GM12878 (cell line): ENCODE measurements at regions not wholly inside any gene's neighbourhood (a gene's known extent, or its start where the extent isn't known, plus 50 kb on each side); places are given as distances from the start of the nearest gene placed in this dataset.

Experiments
- ATAC-seq: fragments of 200-7000 bp; cut with Tn5 transposase; 3 replicates; pipeline ENCODE4 v1.9.1; 2020; ENCODE audit warnings: mild to moderate bottlenecking, moderate library complexity
- BruUV-seq: library from RNA; stranded (reverse); fragments of 400-500 nt; replicated peaks from 2 replicates; lab custom pipeline; 2021; lab: Mats Ljungman, UMichigan
- CTCF ChIA-PET: fragments of 300-600 bp; sonication (Branson Sonifier 250); formaldehyde crosslinking; extraction: SDS; loops from one replicate; lab custom pipeline; 2021; ENCODE audit warnings: inconsistent platforms; lab: Yijun Ruan, JAX
- POLR2A ChIA-PET: fragments of 350-600 bp; formaldehyde crosslinking; extraction: SDS; loops from one replicate; lab custom pipeline; 2021; ENCODE audit warnings: inconsistent platforms; lab: Charles Lee
- RAD21 ChIA-PET: fragments of 300-600 bp; sonication (Branson Sonifier 250); formaldehyde crosslinking; loops from one replicate; lab custom pipeline; 2023; ENCODE audit warnings: antibody characterized with exemption; ENCODE audit not compliant: unreplicated experiment; lab: Charles Lee
- SMC1A ChIA-PET: fragments of 300-600 bp; sonication (Branson Sonifier 250); formaldehyde crosslinking; loops from one replicate; lab custom pipeline; 2023; ENCODE audit not compliant: unreplicated experiment, uncharacterized antibody; lab: Charles Lee
- DNase-seq: peaks from one replicate; pipeline ENCODE4 v3.0.0-alpha.2; 2011; ENCODE audit warnings: low read depth, low spot score
- FAIRE-seq: peaks from 3 replicates; lab custom pipeline; 2011; peaks lifted over from hg19 to GRCh38; lab: Jason Lieb, UNC
- H2AFZ ChIP-seq: 2 replicates; pipeline ENCODE4 v1.6.0; 2011; ENCODE audit warnings: low read depth, low read length, control low read depth; ENCODE audit not compliant: control insufficient read depth
- H3K27ac ChIP-seq: 2 replicates; pipeline ENCODE4 v1.5.1; 2011; ENCODE audit warnings: control low read depth; ENCODE audit not compliant: control insufficient read depth, insufficient read depth
- H3K27me3 ChIP-seq, 2 experiments: replicated peaks in 1 of 2; 2 replicates each; pipeline versions ENCODE4 v1.6.0 to v1.6.1; 2011; ENCODE audit warnings: low read length in 1 of 2; ENCODE audit not compliant: control insufficient read depth in 2 of 2, insufficient read depth in 2 of 2
- H3K36me3 ChIP-seq, 2 experiments: 2 replicates each; pipeline ENCODE4 v1.5.1; 2011; ENCODE audit warnings: low read length in 1 of 2; ENCODE audit not compliant: control insufficient read depth in 2 of 2, insufficient read depth in 2 of 2
- H3K4me1 ChIP-seq: 2 replicates; pipeline ENCODE4 v1.6.1; 2011; ENCODE audit warnings: mild to moderate bottlenecking, low read length, moderate library complexity, mixed read lengths; ENCODE audit not compliant: control insufficient read depth, insufficient read depth
- H3K4me2 ChIP-seq: 2 replicates; pipeline ENCODE4 v1.6.0; 2011; ENCODE audit warnings: control low read depth; ENCODE audit not compliant: control insufficient read depth, insufficient read depth
- H3K4me3 ChIP-seq: fragments of 200-600 bp; sonication (generic); 2 replicates; pipeline ENCODE4 v1.5.1; 2016
- H3K79me2 ChIP-seq: 2 replicates; pipeline ENCODE4 v1.6.0; 2011; ENCODE audit warnings: low read length; ENCODE audit not compliant: control insufficient read depth, insufficient read depth
- H3K9ac ChIP-seq: 2 replicates; pipeline ENCODE4 v1.8.0; 2011; ENCODE audit warnings: low read length, control low read depth, mixed read lengths; ENCODE audit not compliant: control insufficient read depth, insufficient read depth
- H3K9me3 ChIP-seq: replicated peaks from 3 replicates; pipeline ENCODE4 v1.5.1; 2011; ENCODE audit warnings: mild to moderate bottlenecking, low read length; ENCODE audit not compliant: control insufficient read depth, insufficient read depth
- H4K20me1 ChIP-seq: 2 replicates; pipeline ENCODE4 v1.6.0; 2011; ENCODE audit not compliant: control insufficient read depth, insufficient read depth
- BCL11A ChIP-seq: IDR thresholded peaks from 2 replicates; pipeline ENCODE4 v1.6.1; 2011; ENCODE audit warnings: low read depth, low read length
- CBFB ChIP-seq: IDR thresholded peaks from 2 replicates; pipeline ENCODE4 v1.6.1; 2016; ENCODE audit warnings: antibody characterized with exemption, low read depth
- EED ChIP-seq: sonication (generic); IDR thresholded peaks from 2 replicates; pipeline ENCODE4 v1.6.1; 2016; ENCODE audit warnings: antibody characterized with exemption, low read depth
- ETV6 ChIP-seq, 2 experiments: fragments of 450-650 bp in 1 of 2; IDR thresholded peaks in 1 of 2; conservative IDR thresholded peaks in 1 of 2; 2 replicates each; pipeline ENCODE4 v1.6.1; 2014; ENCODE audit warnings: antibody characterized with exemption in 1 of 2, borderline replicate concordance in 1 of 2, low read depth in 1 of 2, mild to moderate bottlenecking in 1 of 2, moderate library complexity in 1 of 2
- IKZF2 ChIP-seq, 2 experiments: fragments of 450-650 bp; IDR thresholded peaks; 2 replicates each; pipeline ENCODE4 v1.6.1; 2017; ENCODE audit warnings: mild to moderate bottlenecking in 2 of 2, moderate library complexity in 2 of 2
- IRF4 ChIP-seq: IDR thresholded peaks from 2 replicates; pipeline ENCODE4 v1.6.1; 2011; ENCODE audit warnings: low read depth, low read length
- JUNB ChIP-seq: IDR thresholded peaks from 2 replicates; pipeline ENCODE4 v1.6.1; 2016; ENCODE audit warnings: antibody characterized with exemption, mild to moderate bottlenecking
- MEF2A ChIP-seq: IDR thresholded peaks from 2 replicates; pipeline ENCODE4 v1.6.1; 2011; ENCODE audit warnings: low read depth, mild to moderate bottlenecking, low read length, moderate library complexity; ENCODE audit not compliant: insufficient read depth
- NFIC ChIP-seq: IDR thresholded peaks from 2 replicates; pipeline ENCODE4 v1.6.1; 2012; ENCODE audit warnings: low read depth, mild to moderate bottlenecking, inconsistent platforms, low read length, moderate library complexity
- NR2F1 ChIP-seq: fragments of 450-650 bp; conservative IDR thresholded peaks from 2 replicates; pipeline ENCODE4 v1.6.1; 2017; ENCODE audit warnings: mild to moderate bottlenecking
- RUNX3 ChIP-seq: IDR thresholded peaks from 2 replicates; pipeline ENCODE4 v1.6.1; 2012; ENCODE audit warnings: low read length, inconsistent platforms
- STAT1 ChIP-seq: fragments of 450-650 bp; conservative IDR thresholded peaks from 2 replicates; pipeline ENCODE4 v1.6.1; 2014; ENCODE audit warnings: antibody characterized with exemption, mild to moderate bottlenecking
- WGBS: methylation state at CpG from one replicate; pipeline ENCODE4 v1.1.6; 2016; ENCODE audit warnings: low lambda C conversion rate; ENCODE audit not compliant: insufficient replicate concordance, insufficient coverage; ENCODE audit errors: missing lambda C conversion rate; 5-methylcytosine and 5-hydroxymethylcytosine counted together
- in situ Hi-C: fragments of 300-500 bp; cut with MboI; formaldehyde crosslinking; loops from 9 replicates; pipeline ENCODE4 v1.14.3; 2018; ENCODE audit warnings: mixed read lengths
- intact Hi-C: fragments of 100-400 bp; cut with micrococcal nuclease; formaldehyde crosslinking; loops from one replicate; pipeline ENCODE4 v1.14.2; 2022; ENCODE audit not compliant: unreplicated experiment
- TF ChIP-seq, protein P1 (sequence below): fragments of 450-650 bp; formaldehyde crosslinking; IDR thresholded peaks from 2 replicates; pipeline ENCODE4 v1.5.0; 2022; ENCODE audit warnings: mild to moderate bottlenecking, missing genetic modification characterization
- TF ChIP-seq, protein P2 (sequence below): IDR thresholded peaks from 2 replicates; pipeline ENCODE4 v1.6.1; 2012; ENCODE audit warnings: low read length, inconsistent platforms

DNA sequence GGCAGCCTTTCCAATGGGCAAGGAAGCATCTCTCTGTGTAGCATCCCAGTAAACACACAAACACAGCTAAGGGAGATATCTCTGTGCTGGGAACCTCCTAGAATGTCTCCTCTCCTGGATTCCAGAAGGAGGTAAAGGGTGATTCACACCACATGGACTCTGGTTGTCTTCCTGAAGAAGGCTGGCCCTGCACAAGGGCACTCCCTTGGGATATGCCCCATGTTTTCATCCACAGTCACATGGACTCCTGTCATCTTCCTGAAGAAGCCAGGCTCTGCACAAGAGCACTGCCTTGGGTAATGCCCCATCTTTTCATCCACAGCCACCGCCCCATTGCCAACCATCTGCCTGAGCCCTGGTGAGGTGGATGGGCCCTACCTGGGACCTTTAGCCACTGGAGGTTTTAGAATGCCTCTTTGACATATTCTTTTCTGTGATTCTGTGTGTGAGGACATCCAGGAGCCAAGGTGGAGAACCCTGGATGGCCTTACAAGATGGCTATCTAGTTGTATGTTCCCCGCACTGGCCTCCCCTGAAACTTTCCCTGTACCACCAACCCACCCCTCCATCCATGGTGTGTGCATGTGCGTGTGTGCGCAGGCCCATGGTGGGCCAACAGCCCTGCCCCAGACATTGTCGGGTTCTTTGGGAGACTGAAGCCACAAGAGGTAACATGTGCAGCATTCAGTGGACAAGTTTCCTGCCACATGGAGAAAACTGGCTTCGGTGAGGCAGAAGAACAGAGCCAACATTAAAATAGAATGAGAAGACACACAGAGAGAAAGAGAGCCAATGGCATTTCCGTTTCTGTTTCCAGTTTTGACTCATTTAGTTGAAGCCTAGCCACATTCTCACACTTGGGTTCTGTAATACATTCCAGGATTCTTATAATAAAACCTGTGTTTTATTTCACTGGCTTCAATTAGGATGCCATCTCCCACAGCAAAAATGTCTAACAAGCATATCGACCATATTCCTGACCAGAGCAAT, 110.2 kb upstream of the CST7 start:
- Histone ChIP-seq H3K4me1 (peaks cover 46% of the 10 kb centered on the region), H4K20me1 (no peaks in the 10 kb centered on the region), H3K79me2 (no peaks in the 10 kb centered on the region), H2AFZ (no peak overlapping the region), H3K36me3 (no peaks in the 10 kb centered on the region), H3K4me3 (no peak overlapping the region), H3K27me3 (no peaks in the 10 kb centered on the region; a peak in 1 of 4 replicates), H3K9me3 (no peaks in the 10 kb centered on the region; the same call in 2 of the 3 replicates), H3K27ac (peak overlapping the region; percentile 20; the same call in 1 of the 2 replicates), H3K9ac (no peak overlapping the region), H3K4me2 (peak overlapping the region; percentile 37)
- SMC1A ChIA-PET = no interaction called here
- peak; percentile 43; the same call in 1 of the 2 replicates for TF ChIP-seq NFIC
- peak; percentile 83 for TF ChIP-seq IRF4
- TF ChIP-seq ETV6 (conservative IDR thresholded peaks at IDR 0.05 in 1 of 2, IDR thresholded peaks at IDR 0.05 in 1 of 2; ENCODE audit: borderline replicate concordance in 1 of 2, low read depth in 1 of 2) = 0 out of 4 replicates have a peak, but pooled peaks of 1 of the 2 experiments have one; percentile 39
- TF ChIP-seq, protein P1, sequence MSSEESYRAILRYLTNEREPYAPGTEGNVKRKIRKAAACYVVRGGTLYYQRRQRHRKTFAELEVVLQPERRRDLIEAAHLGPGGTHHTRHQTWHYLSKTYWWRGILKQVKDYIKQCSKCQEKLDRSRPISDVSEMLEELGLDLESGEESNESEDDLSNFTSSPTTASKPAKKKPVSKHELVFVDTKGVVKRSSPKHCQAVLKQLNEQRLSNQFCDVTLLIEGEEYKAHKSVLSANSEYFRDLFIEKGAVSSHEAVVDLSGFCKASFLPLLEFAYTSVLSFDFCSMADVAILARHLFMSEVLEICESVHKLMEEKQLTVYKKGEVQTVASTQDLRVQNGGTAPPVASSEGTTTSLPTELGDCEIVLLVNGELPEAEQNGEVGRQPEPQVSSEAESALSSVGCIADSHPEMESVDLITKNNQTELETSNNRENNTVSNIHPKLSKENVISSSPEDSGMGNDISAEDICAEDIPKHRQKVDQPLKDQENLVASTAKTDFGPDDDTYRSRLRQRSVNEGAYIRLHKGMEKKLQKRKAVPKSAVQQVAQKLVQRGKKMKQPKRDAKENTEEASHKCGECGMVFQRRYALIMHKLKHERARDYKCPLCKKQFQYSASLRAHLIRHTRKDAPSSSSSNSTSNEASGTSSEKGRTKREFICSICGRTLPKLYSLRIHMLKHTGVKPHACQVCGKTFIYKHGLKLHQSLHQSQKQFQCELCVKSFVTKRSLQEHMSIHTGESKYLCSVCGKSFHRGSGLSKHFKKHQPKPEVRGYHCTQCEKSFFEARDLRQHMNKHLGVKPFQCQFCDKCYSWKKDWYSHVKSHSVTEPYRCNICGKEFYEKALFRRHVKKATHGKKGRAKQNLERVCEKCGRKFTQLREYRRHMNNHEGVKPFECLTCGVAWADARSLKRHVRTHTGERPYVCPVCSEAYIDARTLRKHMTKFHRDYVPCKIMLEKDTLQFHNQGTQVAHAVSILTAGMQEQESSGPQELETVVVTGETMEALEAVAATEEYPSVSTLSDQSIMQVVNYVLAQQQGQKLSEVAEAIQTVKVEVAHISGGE (CRISPR knock-in tag) = no peak
- no peak for TF ChIP-seq STAT1
- TF ChIP-seq EED = peak; percentile 73
- TF ChIP-seq NR2F1 = no peak
- peak; percentile 78 for TF ChIP-seq RUNX3
- 0 out of 2 replicates have a peak, but pooled peaks have one; percentile 9 for TF ChIP-seq MEF2A
- TF ChIP-seq CBFB = no peak
- TF ChIP-seq JUNB = peak; percentile 86
- TF ChIP-seq, protein P2, sequence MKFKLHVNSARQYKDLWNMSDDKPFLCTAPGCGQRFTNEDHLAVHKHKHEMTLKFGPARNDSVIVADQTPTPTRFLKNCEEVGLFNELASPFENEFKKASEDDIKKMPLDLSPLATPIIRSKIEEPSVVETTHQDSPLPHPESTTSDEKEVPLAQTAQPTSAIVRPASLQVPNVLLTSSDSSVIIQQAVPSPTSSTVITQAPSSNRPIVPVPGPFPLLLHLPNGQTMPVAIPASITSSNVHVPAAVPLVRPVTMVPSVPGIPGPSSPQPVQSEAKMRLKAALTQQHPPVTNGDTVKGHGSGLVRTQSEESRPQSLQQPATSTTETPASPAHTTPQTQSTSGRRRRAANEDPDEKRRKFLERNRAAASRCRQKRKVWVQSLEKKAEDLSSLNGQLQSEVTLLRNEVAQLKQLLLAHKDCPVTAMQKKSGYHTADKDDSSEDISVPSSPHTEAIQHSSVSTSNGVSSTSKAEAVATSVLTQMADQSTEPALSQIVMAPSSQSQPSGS = peak; percentile 46; the same call in 1 of the 2 replicates
- TF ChIP-seq IKZF2 (IDR thresholded peaks at IDR 0.05) = peak; percentile 14 to 26; a peak in 1 of 4 replicates
- peak; percentile 45; the same call in 1 of the 2 replicates for TF ChIP-seq BCL11A
- ATAC-seq (no peak), DNase-seq (peak; percentile 52), FAIRE-seq (peak; percentile 13)
- no TSS peak for BruUV-seq
- CTCF ChIA-PET = no interaction called here
- RAD21 ChIA-PET = no interaction called here
- POLR2A ChIA-PET = no interaction called here
- in situ Hi-C loops = no loop called here
- 67% methylated on average over 8 of the region's 8 CpGs for WGBS
- intact Hi-C loops = no loop called here
